Osteoblast (primary cell): ENCODE measurements at regions not wholly inside any gene's neighbourhood (a gene's known extent, or its start where the extent isn't known, plus 50 kb on each side); places are given as distances from the start of the nearest gene placed in this dataset.

Source experiments
- DNase-seq: peaks from one replicate; pipeline ENCODE4 v3.0.0; 2011; ENCODE audit warnings: low spot score, mixed read lengths; ENCODE audit not compliant: insufficient read length; ENCODE audit errors: missing footprints
- H2AFZ ChIP-seq: 2 replicates; pipeline ENCODE4 v1.6.0; 2011; ENCODE audit warnings: mild to moderate bottlenecking, low read length
- H3K27ac ChIP-seq: 2 replicates; pipeline ENCODE4 v1.5.1; 2011; ENCODE audit warnings: mild to moderate bottlenecking, low read depth, low read length, moderate library complexity
- H3K27me3 ChIP-seq: 2 replicates; pipeline ENCODE4 v1.6.0; 2012; ENCODE audit warnings: mild to moderate bottlenecking, control low read depth, inconsistent platforms, low read length, moderate library complexity; ENCODE audit not compliant: insufficient read depth
- H3K36me3 ChIP-seq: 2 replicates; pipeline ENCODE4 v1.5.1; 2011; ENCODE audit warnings: mild to moderate bottlenecking, low read length, control low read depth, moderate library complexity; ENCODE audit not compliant: insufficient read depth
- H3K4me1 ChIP-seq: 2 replicates; pipeline ENCODE4 v1.5.1; 2011; ENCODE audit warnings: mild to moderate bottlenecking, low read length, control low read depth, moderate library complexity; ENCODE audit not compliant: insufficient read depth
- H3K4me2 ChIP-seq: 2 replicates; pipeline ENCODE4 v1.6.0; 2011; ENCODE audit warnings: mild to moderate bottlenecking, low read length; ENCODE audit not compliant: insufficient read depth
- H3K4me3 ChIP-seq: fragments of 200-600 bp; sonication (generic); 3 replicates; pipeline ENCODE4 v1.5.1; 2012; ENCODE audit warnings: mild to moderate bottlenecking, low read length, inconsistent platforms; ENCODE audit not compliant: insufficient read depth
- H3K79me2 ChIP-seq: 2 replicates; pipeline ENCODE4 v1.6.0; 2012; ENCODE audit warnings: mild to moderate bottlenecking, low read length, control low read depth, inconsistent platforms; ENCODE audit not compliant: insufficient read depth
- H3K9me3 ChIP-seq: 2 replicates; pipeline ENCODE4 v1.5.1; 2011; ENCODE audit warnings: low read depth, low read length, control low read depth
- H4K20me1 ChIP-seq: 2 replicates; pipeline ENCODE4 v1.6.0; 2012; ENCODE audit warnings: mild to moderate bottlenecking, low read length, control low read depth; ENCODE audit not compliant: insufficient read depth
- CTCF ChIP-seq: IDR thresholded peaks from 2 replicates; pipeline ENCODE4 v1.5.1; 2011; ENCODE audit warnings: mild to moderate bottlenecking, low read depth, low read length, moderate library complexity; ENCODE audit errors: extremely low read depth

GRCh38 chr22:34801221-34801620, 264.7 kb upstream of the ISX start:
- Histone ChIP-seq H3K79me2 (no peaks in the 10 kb centered on the region), H3K27me3 (no peaks in the 10 kb centered on the region), H3K4me1 (no peaks in the 10 kb centered on the region), H3K4me2 (no peak overlapping the region), H3K36me3 (no peaks in the 10 kb centered on the region), H4K20me1 (no peaks in the 10 kb centered on the region), H3K27ac (no peak overlapping the region), H3K4me3 (no peak overlapping the region), H2AFZ (no peak overlapping the region), H3K9me3 (peaks cover 2% of the 10 kb centered on the region)
- no peak for DNase-seq
- TF ChIP-seq CTCF, result no peak

GRCh38 chr22:34804091-34804490, 261.9 kb upstream of the ISX start:
- Histone ChIP-seq H4K20me1 (no peaks in the 10 kb centered on the region), H3K36me3 (no peaks in the 10 kb centered on the region), H2AFZ (no peak overlapping the region), H3K4me1 (no peaks in the 10 kb centered on the region), H3K27me3 (no peaks in the 10 kb centered on the region), H3K79me2 (no peaks in the 10 kb centered on the region), H3K9me3 (peaks cover 2% of the 10 kb centered on the region), H3K4me2 (no peak overlapping the region), H3K27ac (no peak overlapping the region), H3K4me3 (no peak overlapping the region)
- DNase-seq, result no peak
- no peak for TF ChIP-seq CTCF

- Histone ChIP-seq H3K9me3 (peaks cover 2% of the 10 kb centered on the region), H3K4me3 (no peak overlapping the region), H4K20me1 (no peaks in the 10 kb centered on the region), H3K27ac (no peak overlapping the region), H3K27me3 (no peaks in the 10 kb centered on the region), H2AFZ (no peak overlapping the region), H3K79me2 (no peaks in the 10 kb centered on the region), H3K4me2 (no peak overlapping the region), H3K4me1 (no peaks in the 10 kb centered on the region), H3K36me3 (no peaks in the 10 kb centered on the region)
- no peak for TF ChIP-seq CTCF
- no peak for DNase-seq
These were observed 261.4 kb upstream of the ISX start for GRCh38 chr22:34804604-34805003.

GRCh38 chr22:34805771-34806170, 260.2 kb upstream of the ISX start:
- no peak for DNase-seq
- Histone ChIP-seq H3K36me3 (no peaks in the 10 kb centered on the region), H3K27me3 (no peaks in the 10 kb centered on the region), H3K9me3 (peaks cover 2% of the 10 kb centered on the region), H4K20me1 (no peaks in the 10 kb centered on the region), H3K27ac (no peak overlapping the region), H3K4me2 (no peak overlapping the region), H3K4me3 (no peak overlapping the region), H2AFZ (no peak overlapping the region), H3K4me1 (no peaks in the 10 kb centered on the region), H3K79me2 (no peaks in the 10 kb centered on the region)
- no peak for TF ChIP-seq CTCF
